ENCODE measurements at regions not wholly inside any gene's neighbourhood (a gene's known extent, or its start where the extent isn't known, plus 50 kb on each side); places are given as distances from the start of the nearest gene placed in this dataset.
"Not testable (repeated sequence)": the region's sequence is repeated elsewhere in the genome, so short reads cannot be mapped to it uniquely, and the experiment has no call there.

DNA sequence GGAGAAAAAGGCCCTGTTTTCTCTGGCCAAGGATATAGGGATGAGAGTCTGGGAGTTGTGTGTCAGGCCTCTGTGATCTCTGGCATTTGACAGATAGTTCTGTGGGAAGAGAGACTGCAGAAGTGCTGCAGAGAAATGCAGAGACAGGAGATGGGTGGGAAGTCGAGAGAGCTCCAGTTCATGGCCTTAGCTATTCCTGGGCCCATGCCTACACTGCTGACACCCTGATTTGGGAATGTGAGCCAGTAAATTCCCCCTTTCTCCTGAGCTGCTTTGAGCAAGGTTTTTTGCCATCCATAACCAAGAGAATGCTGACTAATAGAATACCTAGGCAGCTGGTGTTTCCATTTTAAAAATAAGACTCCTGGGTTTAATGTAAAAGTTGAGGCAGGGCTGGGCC lies 59.3 kb downstream of the EBLN2 start:
- no peak for DNase-seq (ENCODE audit: low read depth)

GRCh38 chr3:73121669-73122331 lies 60.3 kb downstream of the EBLN2 start:
- no peak for DNase-seq (ENCODE audit: low read depth)

DNA sequence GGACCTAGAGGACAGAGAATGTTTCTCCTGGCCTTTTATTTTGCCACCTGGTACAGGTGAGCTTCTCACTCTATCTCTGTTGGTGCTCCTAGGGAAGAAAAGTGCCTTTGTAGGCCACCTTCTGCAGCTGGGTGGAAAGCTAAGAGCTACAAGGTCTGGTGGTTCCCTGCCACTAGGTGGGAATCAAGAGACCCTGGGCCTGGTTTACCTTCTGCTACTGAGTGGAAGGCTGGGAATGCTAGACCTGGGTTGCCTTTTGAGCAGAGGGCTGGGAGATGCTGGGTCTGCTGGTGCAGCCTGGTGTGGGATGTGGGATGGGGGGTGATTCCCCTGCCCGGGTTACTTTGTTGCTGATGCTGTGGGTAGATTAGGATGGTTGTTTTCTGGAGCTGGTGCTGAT lies 72.6 kb downstream of the EBLN2 start:
- no peak for DNase-seq (ENCODE audit: low read depth)

DNA sequence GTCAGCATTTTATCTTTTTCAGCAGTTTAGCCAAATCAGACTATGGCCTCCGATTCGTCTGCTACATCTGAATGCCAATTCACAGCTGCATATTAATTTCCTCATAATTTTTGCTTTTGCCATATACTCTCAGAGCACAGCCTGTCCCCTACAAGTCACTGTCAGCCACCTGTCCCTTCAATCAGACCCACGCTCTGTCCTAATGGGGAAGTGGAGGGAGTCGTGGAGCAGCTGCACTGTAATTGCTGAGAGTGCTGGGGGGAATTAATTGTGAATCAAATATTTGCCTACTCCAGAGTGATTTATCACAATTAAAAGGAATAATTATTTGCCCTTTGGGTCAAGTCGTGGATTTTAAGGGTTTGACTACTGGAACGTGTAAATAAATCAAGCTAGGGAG lies 75.5 kb downstream of the EBLN2 start:
- no peak for DNase-seq (ENCODE audit: low read depth)

GRCh38 chr3:73137736-73138403 lies 76.4 kb downstream of the EBLN2 start:
- DNase-seq (ENCODE audit: low read depth), result no peak

- no peak for DNase-seq (ENCODE audit: low read depth)
These were observed 79.4 kb downstream of the EBLN2 start for GRCh38 chr3:73140772-73141442.

GRCh38 chr3:73141525-73141924 lies 80.1 kb downstream of the EBLN2 start:
- no peak for DNase-seq (ENCODE audit: low read depth)

GRCh38 chr3:73143401-73143800 lies 81.9 kb downstream of the EBLN2 start:
- DNase-seq (ENCODE audit: low read depth), result no peak

GRCh38 chr3:73143821-73144237 lies 82.4 kb downstream of the EBLN2 start:
- no peak for DNase-seq (ENCODE audit: low read depth)

GRCh38 chr3:73144276-73144675 lies 82.8 kb downstream of the EBLN2 start:
- DNase-seq (ENCODE audit: low read depth), result no peak

DNA sequence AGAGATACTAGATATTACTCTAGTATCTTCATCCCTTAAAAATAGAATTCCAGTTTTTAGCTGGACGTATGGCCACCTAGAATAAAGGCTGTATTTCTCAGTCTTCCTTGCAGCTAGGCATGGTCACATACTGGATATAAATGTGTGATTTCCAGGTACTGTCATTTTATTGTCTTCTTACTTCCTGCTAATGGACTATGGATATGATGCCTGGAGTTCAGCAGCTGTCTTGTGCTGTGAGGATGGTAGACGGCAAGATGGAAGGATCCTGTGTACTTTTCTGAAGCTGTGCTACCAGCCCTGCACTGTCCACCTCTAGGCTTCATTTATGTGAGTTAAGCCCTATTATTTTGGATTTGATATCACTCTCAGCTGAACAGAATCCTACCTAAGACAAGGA lies 83.4 kb downstream of the EBLN2 start:
- no peak for DNase-seq (ENCODE audit: low read depth)

DNA sequence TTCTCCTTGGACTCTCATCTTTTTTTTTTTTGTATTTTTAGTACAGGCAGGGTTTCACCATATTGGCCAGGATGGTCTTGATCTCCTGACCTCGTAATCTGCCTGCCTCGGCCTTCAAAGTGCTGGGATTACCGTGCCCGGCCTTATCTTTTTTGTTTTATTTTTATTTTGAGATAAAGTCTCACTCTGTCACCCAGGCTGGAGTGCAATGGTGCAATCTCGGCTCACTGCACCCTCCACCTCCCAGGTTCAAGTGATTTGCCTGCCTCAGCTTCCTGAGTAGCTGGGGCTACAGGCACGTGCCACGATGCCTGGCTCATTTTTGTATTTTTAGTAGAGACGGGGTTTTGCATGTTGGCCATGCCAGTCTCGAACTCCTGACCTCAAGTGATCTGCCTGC lies 86.0 kb downstream of the EBLN2 start:
- not testable (repeated sequence) for DNase-seq (ENCODE audit: low read depth)

DNA sequence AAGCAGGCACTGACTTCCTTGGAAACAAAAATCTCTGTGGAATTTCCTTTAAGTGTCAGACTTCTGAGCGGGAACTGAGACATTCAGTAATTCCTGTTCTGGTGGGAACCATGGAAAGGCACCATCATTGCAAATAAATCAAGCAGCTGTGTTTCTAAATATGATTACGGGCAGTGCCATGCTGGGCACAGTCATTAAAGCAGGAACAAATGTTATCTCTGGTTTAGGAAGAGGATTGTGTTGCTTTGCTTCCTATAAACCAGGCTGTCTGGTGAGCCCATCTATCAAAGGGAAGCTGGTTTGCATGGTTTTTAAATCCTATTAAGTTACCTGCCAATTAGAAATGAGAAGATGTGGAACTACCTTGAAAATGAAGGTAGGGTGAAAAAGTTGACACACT lies 86.7 kb downstream of the EBLN2 start:
- DNase-seq (ENCODE audit: low read depth), result no peak

DNA sequence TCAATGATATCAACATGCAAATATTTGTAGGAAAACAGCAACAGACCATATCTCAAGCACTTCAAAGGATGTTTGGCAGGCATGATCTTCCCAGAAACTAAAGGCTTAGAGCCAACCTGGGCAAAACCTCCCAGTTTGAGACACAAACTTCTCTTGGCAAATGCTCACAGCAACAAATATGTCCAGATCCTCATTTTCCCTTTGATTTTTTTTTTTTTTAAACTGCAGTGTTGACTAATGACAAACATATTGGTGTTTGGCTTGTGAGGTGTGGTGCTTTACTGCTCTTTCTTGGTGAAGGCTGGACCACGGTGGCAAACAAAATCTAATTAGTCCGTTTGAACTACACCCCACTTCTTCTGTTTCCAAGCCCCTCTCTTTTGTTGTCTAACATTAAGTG lies 87.2 kb downstream of the EBLN2 start:
- DNase-seq (ENCODE audit: low read depth), result no peak

DNA sequence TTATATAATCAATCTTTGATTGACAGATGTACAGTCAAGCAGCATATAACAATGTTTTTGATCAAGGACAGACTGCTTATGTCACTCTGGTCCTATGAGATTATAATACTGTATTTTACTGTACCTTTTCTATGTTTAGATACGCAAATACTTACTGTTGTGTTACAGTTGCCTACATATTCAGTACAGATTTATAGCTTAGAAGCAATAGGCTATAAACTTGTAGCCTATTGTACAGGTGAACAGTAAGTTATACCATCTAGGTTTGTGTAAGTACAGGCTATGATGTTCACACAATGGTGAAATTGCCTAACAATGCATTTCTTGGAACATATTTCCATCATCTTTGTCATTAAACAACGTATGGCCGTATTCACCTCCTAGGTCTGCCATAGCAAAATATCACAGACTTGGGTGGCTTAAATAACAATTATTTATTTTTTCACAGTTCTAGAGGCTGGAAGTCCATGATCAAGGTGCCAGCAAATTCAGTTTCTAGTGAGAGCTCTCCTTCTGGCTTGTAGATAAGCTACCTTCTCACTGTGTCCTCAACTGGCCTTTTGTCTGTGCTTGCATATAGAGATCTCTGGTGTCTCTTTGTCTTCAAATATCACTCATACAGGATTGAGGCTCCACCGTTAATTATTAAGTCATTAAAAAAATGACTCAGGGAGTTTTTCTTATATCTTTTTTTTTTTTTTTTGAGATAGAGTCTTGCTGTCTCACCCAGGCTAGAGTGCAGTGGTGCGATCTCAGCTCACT lies 89.1 kb downstream of the EBLN2 start:
- DNase-seq (ENCODE audit: low read depth), result no peak

DNA sequence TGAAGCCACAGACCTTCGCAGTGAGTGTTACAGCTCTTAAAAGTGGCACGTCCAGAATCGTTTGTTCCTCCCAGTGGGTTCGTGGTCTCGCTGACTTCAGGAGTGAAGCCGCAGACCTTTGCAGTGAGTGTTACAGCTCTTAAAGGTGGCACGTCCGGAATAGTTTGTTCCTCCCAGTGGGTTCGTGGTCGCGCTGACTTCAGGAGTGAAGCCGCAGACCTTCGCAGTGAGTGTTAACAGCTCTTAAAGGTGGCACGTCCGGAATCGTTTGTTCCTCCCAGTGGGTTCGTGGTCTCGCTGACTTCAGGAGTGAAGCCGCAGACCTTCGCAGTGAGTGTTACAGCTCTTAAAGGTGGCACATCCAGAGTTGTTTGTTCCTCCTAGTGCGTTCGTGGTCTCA lies 91.1 kb downstream of the EBLN2 start:
- DNase-seq (ENCODE audit: low read depth), result not testable (repeated sequence)

GRCh38 chr3:73153057-73153456 lies 91.6 kb downstream of the EBLN2 start:
- DNase-seq (ENCODE audit: low read depth), result not testable (repeated sequence)

GRCh38 chr3:73154261-73154660 lies 92.8 kb downstream of the EBLN2 start:
- DNase-seq (ENCODE audit: low read depth), result not testable (repeated sequence)

- DNase-seq (ENCODE audit: low read depth), result not testable (repeated sequence)
These were observed 94.0 kb downstream of the EBLN2 start for GRCh38 chr3:73155441-73155840.

DNA sequence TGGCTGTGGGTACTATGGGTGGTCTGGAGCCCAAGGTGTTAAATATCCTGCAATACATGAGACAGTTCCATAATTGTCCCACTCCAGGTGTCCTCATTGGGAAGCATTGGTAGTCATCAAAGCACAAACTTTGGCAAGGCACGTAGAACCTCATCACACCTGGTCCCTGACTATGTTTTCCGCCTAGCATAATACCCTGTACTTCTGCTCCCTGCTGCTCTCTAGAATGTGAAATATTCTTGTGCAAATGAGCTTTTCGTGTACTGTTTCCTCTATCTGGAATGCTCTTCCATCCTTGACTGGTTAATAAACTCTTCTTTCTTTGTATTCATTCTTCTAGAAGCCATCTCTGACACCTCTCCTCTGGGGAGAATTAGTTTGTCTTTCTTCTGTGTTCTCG lies 103.2 kb downstream of the EBLN2 start:
- no peak for DNase-seq (ENCODE audit: low read depth)

DNA sequence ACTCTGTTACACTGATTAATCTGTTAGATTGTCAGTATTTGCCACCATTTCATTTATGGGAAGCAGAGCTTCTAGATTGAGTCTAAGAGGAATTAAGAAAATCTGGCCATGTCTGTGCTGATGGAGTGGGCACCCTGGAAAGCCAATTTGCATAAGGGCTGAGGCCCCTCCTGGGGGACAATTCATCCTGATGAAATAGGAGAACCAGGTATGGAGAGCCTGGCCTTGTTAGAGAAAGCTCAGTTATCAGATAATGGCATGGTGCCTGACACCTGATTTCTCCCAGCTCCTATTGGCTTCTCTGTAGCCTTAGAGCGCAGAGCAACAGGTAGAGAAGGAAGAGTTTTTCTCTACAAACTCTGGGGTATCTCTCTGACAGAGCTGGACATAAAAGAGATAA lies 114.2 kb downstream of the EBLN2 start:
- no peak for DNase-seq (ENCODE audit: low read depth)

- no peak for DNase-seq (ENCODE audit: low read depth)
These were observed 115.5 kb downstream of the EBLN2 start for GRCh38 chr3:73176941-73177340.

- DNase-seq (ENCODE audit: low read depth), result no peak
These were observed 116.4 kb downstream of the EBLN2 start for GRCh38 chr3:73177827-73178226.
